Activated T-helper 2 cell treated with anti-CD3 and anti-CD28 coated beads, Interferon-gamma antibody, Interleukin-2, Interleukin-4, amounts not matched to agents 10 μg/mL and 5 μg/mL and 100 μg/mL, durations not matched to agents 14 hours and 24 hours and 36 hours (primary cell): ENCODE measurements at regions not wholly inside any gene's neighbourhood (a gene's known extent, or its start where the extent isn't known, plus 50 kb on each side); places are given as distances from the start of the nearest gene placed in this dataset.
"Not testable (repeated sequence)": the region's sequence is repeated elsewhere in the genome, so short reads cannot be mapped to it uniquely, and the experiment has no call there.

Experiments
- DNase-seq: peaks from one replicate; pipeline ENCODE4 v3.0.0; 2021; ENCODE audit warnings: low spot score
- H3K27ac Mint-ChIP-seq: one replicate; pipeline ENCODE4 v1.8.0; 2021; ENCODE audit warnings: mixed read lengths
- H3K27me3 Mint-ChIP-seq: one replicate; pipeline ENCODE4 v1.8.0; 2021; ENCODE audit warnings: low read depth, mixed read lengths
- H3K36me3 Mint-ChIP-seq: one replicate; pipeline ENCODE4 v1.8.0; 2021; ENCODE audit warnings: low read depth, mixed read lengths
- H3K4me1 Mint-ChIP-seq: one replicate; pipeline ENCODE4 v1.8.0; 2021; ENCODE audit warnings: low read depth, mixed read lengths
- H3K4me3 Mint-ChIP-seq: one replicate; pipeline ENCODE4 v1.8.0; 2021; ENCODE audit warnings: low read depth, mild to moderate bottlenecking, moderate library complexity, mixed read lengths
- H3K9me3 Mint-ChIP-seq: one replicate; pipeline ENCODE4 v1.8.0; 2021; ENCODE audit warnings: mixed read lengths
- intact Hi-C: fragments of 100-400 bp; cut with micrococcal nuclease; formaldehyde crosslinking; loops from one replicate; pipeline ENCODE4 v1.15.1; 2023

GRCh38 chr6:21931641-21932335, 338.2 kb downstream of the SOX4 start:
- intact Hi-C loops: loop anchor here (10.0 kb wide), 1 partner anchor 267 kb away; no protein-coding TSS in a partner anchor
- Mint-ChIP-seq H3K9me3 (peaks cover 14% of the 10 kb centered on the region), H3K27me3 (no peaks in the 10 kb centered on the region), H3K27ac (no peak overlapping the region), H3K4me1 (peaks cover 12% of the 10 kb centered on the region), H3K4me3 (no peak overlapping the region), H3K36me3 (peaks cover 8% of the 10 kb centered on the region)
- no peak for DNase-seq

- no peaks in the 10 kb centered on the region for H3K27me3 Mint-ChIP-seq
- peaks cover 1% of the 10 kb centered on the region for H3K4me1 Mint-ChIP-seq
- H3K9me3 Mint-ChIP-seq: peaks cover 14% of the 10 kb centered on the region
- H3K4me3 Mint-ChIP-seq: no peak overlapping the region
- DNase-seq: no peak
- no peak overlapping the region for H3K27ac Mint-ChIP-seq
- H3K36me3 Mint-ChIP-seq: peaks cover 8% of the 10 kb centered on the region
- intact Hi-C loops: loop anchor here (10.0 kb wide), 1 partner anchor 269 kb away; no protein-coding TSS in a partner anchor
Observed at GRCh38 chr6:21933351-21933750, 339.8 kb downstream of the SOX4 start.

- no peaks in the 10 kb centered on the region for H3K4me1 Mint-ChIP-seq
- H3K9me3 Mint-ChIP-seq: peaks cover 14% of the 10 kb centered on the region
- H3K27ac Mint-ChIP-seq: no peak overlapping the region
- H3K4me3 Mint-ChIP-seq: no peak overlapping the region
- intact Hi-C loops: loop anchor here (10.0 kb wide), 1 partner anchor 270 kb away; no protein-coding TSS in a partner anchor
- H3K36me3 Mint-ChIP-seq: peaks cover 8% of the 10 kb centered on the region
- H3K27me3 Mint-ChIP-seq: no peaks in the 10 kb centered on the region
- DNase-seq: no peak
Observed at GRCh38 chr6:21935142-21935541, 341.6 kb downstream of the SOX4 start.

- Mint-ChIP-seq H3K4me3 (no peak overlapping the region), H3K9me3 (peaks cover 14% of the 10 kb centered on the region), H3K27me3 (no peaks in the 10 kb centered on the region), H3K4me1 (no peaks in the 10 kb centered on the region), H3K36me3 (peaks cover 8% of the 10 kb centered on the region), H3K27ac (no peak overlapping the region)
- intact Hi-C loops: loop anchor here (10.0 kb wide), 1 partner anchor 271 kb away; no protein-coding TSS in a partner anchor
- DNase-seq: no peak
Observed at GRCh38 chr6:21935561-21936028, 342.0 kb downstream of the SOX4 start.

GRCh38 chr6:21937466-21937865, 343.9 kb downstream of the SOX4 start:
- intact Hi-C loops: loop anchor here (10.0 kb wide), 1 partner anchor 273 kb away; no protein-coding TSS in a partner anchor
- Mint-ChIP-seq H3K27ac (no peak overlapping the region), H3K36me3 (peaks cover 8% of the 10 kb centered on the region)

GRCh38 chr6:21939066-21939465, 345.5 kb downstream of the SOX4 start:
- H3K9me3 Mint-ChIP-seq: peaks cover 13% of the 10 kb centered on the region
- intact Hi-C loops: loop anchor here (10.0 kb wide), 1 partner anchor 274 kb away; no protein-coding TSS in a partner anchor
- H3K4me3 Mint-ChIP-seq, H3K4me1 Mint-ChIP-seq, DNase-seq, H3K27me3 Mint-ChIP-seq, H3K36me3 Mint-ChIP-seq, H3K27ac Mint-ChIP-seq: not testable (repeated sequence)

More at GRCh38 chr6:21937466-21937865, 343.9 kb downstream of the SOX4 start:
- no peaks in the 10 kb centered on the region for H3K27me3 Mint-ChIP-seq
- no peak for DNase-seq
- peaks cover 14% of the 10 kb centered on the region for H3K9me3 Mint-ChIP-seq
- no peak overlapping the region for H3K4me3 Mint-ChIP-seq
- H3K4me1 Mint-ChIP-seq: no peaks in the 10 kb centered on the region

- DNase-seq: no peak
- Mint-ChIP-seq H3K36me3 (no peaks in the 10 kb centered on the region), H3K4me3 (no peak overlapping the region), H3K27me3 (no peaks in the 10 kb centered on the region), H3K27ac (no peak overlapping the region), H3K9me3 (no peaks in the 10 kb centered on the region), H3K4me1 (peaks cover 7% of the 10 kb centered on the region)
- intact Hi-C loops: no loop called here
Observed at GRCh38 chr6:21941926-21942325, 348.4 kb downstream of the SOX4 start.

GRCh38 chr6:21942897-21943296, 349.3 kb downstream of the SOX4 start:
- Mint-ChIP-seq H3K27ac (no peak overlapping the region), H3K4me1 (peaks cover 8% of the 10 kb centered on the region), H3K36me3 (no peaks in the 10 kb centered on the region), H3K4me3 (no peak overlapping the region), H3K9me3 (no peaks in the 10 kb centered on the region), H3K27me3 (no peaks in the 10 kb centered on the region)
- intact Hi-C loops: no loop called here
- DNase-seq: no peak

GRCh38 chr6:21946298-21946783, 350.5 kb downstream of the PRL start:
- no peak overlapping the region for H3K4me3 Mint-ChIP-seq
- H3K4me1 Mint-ChIP-seq: peaks cover 28% of the 10 kb centered on the region
- H3K36me3 Mint-ChIP-seq: no peaks in the 10 kb centered on the region
- H3K27me3 Mint-ChIP-seq: no peaks in the 10 kb centered on the region
- no peak for DNase-seq
- H3K27ac Mint-ChIP-seq: no peak overlapping the region
- no peaks in the 10 kb centered on the region for H3K9me3 Mint-ChIP-seq
- intact Hi-C loops: loop anchor here (5.0 kb wide), 1 partner anchor 39 kb away; no protein-coding TSS in a partner anchor

- peaks cover 34% of the 10 kb centered on the region for H3K4me1 Mint-ChIP-seq
- intact Hi-C loops: loop anchor here (5.0 kb wide), 1 partner anchor 40 kb away; no protein-coding TSS in a partner anchor
- not testable (repeated sequence) for DNase-seq, H3K36me3 Mint-ChIP-seq, H3K27me3 Mint-ChIP-seq, H3K9me3 Mint-ChIP-seq, H3K4me3 Mint-ChIP-seq, H3K27ac Mint-ChIP-seq
Observed at GRCh38 chr6:21947227-21947626, 349.6 kb downstream of the PRL start.

- Mint-ChIP-seq H3K27me3 (no peaks in the 10 kb centered on the region), H3K9me3 (no peaks in the 10 kb centered on the region), H3K4me3 (no peak overlapping the region), H3K27ac (no peak overlapping the region), H3K4me1 (peaks cover 34% of the 10 kb centered on the region), H3K36me3 (no peaks in the 10 kb centered on the region)
- DNase-seq: no peak
- intact Hi-C loops: loop anchor here (5.0 kb wide), 1 partner anchor 41 kb away; no protein-coding TSS in a partner anchor
Observed at GRCh38 chr6:21947731-21948386, 349.0 kb downstream of the PRL start.

- intact Hi-C loops: loop anchor here (5.0 kb wide), 1 partner anchor 42 kb away; no protein-coding TSS in a partner anchor
- Mint-ChIP-seq H3K9me3 (no peaks in the 10 kb centered on the region), H3K4me3 (no peak overlapping the region), H3K27me3 (no peaks in the 10 kb centered on the region), H3K36me3 (no peaks in the 10 kb centered on the region), H3K27ac (no peak overlapping the region), H3K4me1 (peaks cover 39% of the 10 kb centered on the region)
- DNase-seq: no peak
Observed at GRCh38 chr6:21949211-21949801, 347.5 kb downstream of the PRL start.
